Colon (tissue), 2 donors: ENCODE measurements at regions not wholly inside any gene's neighbourhood (a gene's known extent, or its start where the extent isn't known, plus 50 kb on each side); places are given as distances from the start of the nearest gene placed in this dataset.
"Not testable (repeated sequence)": the region's sequence is repeated elsewhere in the genome, so short reads cannot be mapped to it uniquely, and the experiment has no call there.

ENCODE experiments used
- FAIRE-seq: peaks from 2 replicates; lab custom pipeline; 2012; peaks lifted over from hg19 to GRCh38; lab: Jason Lieb, UNC
- donor health status: control.
- donor health status: control.

- FAIRE-seq, result no peak
Measured at GRCh38 chr14:22491683-22492621, 97.1 kb downstream of the DAD1 start.

GRCh38 chr14:22491053-22491452 is 98.0 kb downstream of the DAD1 start:
- FAIRE-seq, result not testable (repeated sequence)

- FAIRE-seq, result no peak
Measured at GRCh38 chr14:22489957-22490950, 98.8 kb downstream of the DAD1 start.

- FAIRE-seq, result no peak
Measured at GRCh38 chr14:22489244-22489545, 99.8 kb downstream of the DAD1 start.

GRCh38 chr14:22488522-22489243 is 100.3 kb downstream of the DAD1 start:
- no peak for FAIRE-seq

- FAIRE-seq, result no peak
Measured at GRCh38 chr14:22487941-22488340, 101.1 kb downstream of the DAD1 start.

GRCh38 chr14:22487401-22487800 is 101.6 kb downstream of the DAD1 start:
- no peak for FAIRE-seq

- no peak for FAIRE-seq
Measured at GRCh38 chr14:22486675-22487074, 102.3 kb downstream of the DAD1 start.

- FAIRE-seq, result no peak
Measured at GRCh38 chr14:22485649-22486048, 103.4 kb downstream of the DAD1 start.

- no peak for FAIRE-seq
Measured at GRCh38 chr14:22485178-22485577, 103.8 kb downstream of the DAD1 start.

- FAIRE-seq, result no peak
Measured at GRCh38 chr14:22484632-22485031, 104.4 kb downstream of the DAD1 start.

GRCh38 chr14:22483863-22484593 is 105.0 kb downstream of the DAD1 start:
- FAIRE-seq, result no peak

- FAIRE-seq, result no peak
Measured at GRCh38 chr14:22482782-22483553, 106.1 kb downstream of the DAD1 start.

- FAIRE-seq, result no peak
Measured at GRCh38 chr14:22482085-22482694, 106.8 kb downstream of the DAD1 start.

GRCh38 chr14:22481546-22481945 is 107.5 kb downstream of the DAD1 start:
- no peak for FAIRE-seq

GRCh38 chr14:22479776-22480464 is 109.1 kb downstream of the DAD1 start:
- no peak for FAIRE-seq

- no peak for FAIRE-seq
Measured at GRCh38 chr14:22479132-22479531, 109.9 kb downstream of the DAD1 start.

- no peak for FAIRE-seq
Measured at GRCh38 chr14:22478670-22479069, 110.4 kb downstream of the DAD1 start.

GRCh38 chr14:22478247-22478646 is 110.8 kb downstream of the DAD1 start:
- FAIRE-seq, result no peak
